M059J (cell line): ENCODE measurements at regions not wholly inside any gene's neighbourhood (a gene's known extent, or its start where the extent isn't known, plus 50 kb on each side); places are given as distances from the start of the nearest gene placed in this dataset.

Experiments
- DNase-seq: peaks from one replicate; pipeline ENCODE4 v3.0.0-alpha.2; 2012; ENCODE audit warnings: low read depth

GRCh38 chr2:13536941-13537340, 820.2 kb downstream of the TRIB2 start:
- no peak for DNase-seq

GRCh38 chr2:13537771-13538349, 821.1 kb downstream of the TRIB2 start:
- DNase-seq = no peak

GRCh38 chr2:13539296-13539695, 822.6 kb downstream of the TRIB2 start:
- DNase-seq = no peak

- no peak for DNase-seq
These were observed 825.3 kb downstream of the TRIB2 start for GRCh38 chr2:13542061-13542460.

GRCh38 chr2:13542642-13543041, 825.9 kb downstream of the TRIB2 start:
- DNase-seq = no peak

- no peak for DNase-seq
These were observed 826.8 kb downstream of the TRIB2 start for GRCh38 chr2:13543550-13543949.

- DNase-seq = no peak
These were observed 828.6 kb downstream of the TRIB2 start for GRCh38 chr2:13545320-13545719.

- DNase-seq = no peak
These were observed 829.4 kb downstream of the TRIB2 start for GRCh38 chr2:13546131-13546530.

- DNase-seq = no peak
These were observed 833.8 kb downstream of the TRIB2 start for GRCh38 chr2:13550285-13551231.

GRCh38 chr2:13558368-13558767, 841.6 kb downstream of the TRIB2 start:
- DNase-seq = peak; percentile 15

- DNase-seq = no peak
These were observed 843.6 kb downstream of the TRIB2 start for GRCh38 chr2:13560322-13560721.

- DNase-seq = peak; percentile 2
These were observed 855.7 kb downstream of the TRIB2 start for GRCh38 chr2:13572466-13572865.

- no peak for DNase-seq
These were observed 858.1 kb downstream of the TRIB2 start for GRCh38 chr2:13574831-13575230.

GRCh38 chr2:13576406-13577036, 859.8 kb downstream of the TRIB2 start:
- no peak for DNase-seq

GRCh38 chr2:13578547-13578946, 861.8 kb downstream of the TRIB2 start:
- no peak for DNase-seq

- no peak for DNase-seq
These were observed 864.7 kb downstream of the TRIB2 start for GRCh38 chr2:13581471-13581870.

- no peak for DNase-seq
These were observed 866.9 kb downstream of the TRIB2 start for GRCh38 chr2:13583609-13584008.

- DNase-seq = no peak
These were observed 867.3 kb downstream of the TRIB2 start for GRCh38 chr2:13584020-13584419.

GRCh38 chr2:13585732-13586131, 869.0 kb downstream of the TRIB2 start:
- DNase-seq = no peak

GRCh38 chr2:13596233-13596632, 879.5 kb downstream of the TRIB2 start:
- no peak for DNase-seq

- no peak for DNase-seq
These were observed 880.4 kb downstream of the TRIB2 start for GRCh38 chr2:13597176-13597575.

- no peak for DNase-seq
These were observed 884.8 kb downstream of the TRIB2 start for GRCh38 chr2:13601506-13601905.
